ENCODE measurements at regions not wholly inside any gene's neighbourhood (a gene's known extent, or its start where the extent isn't known, plus 50 kb on each side); places are given as distances from the start of the nearest gene placed in this dataset.

DNA sequence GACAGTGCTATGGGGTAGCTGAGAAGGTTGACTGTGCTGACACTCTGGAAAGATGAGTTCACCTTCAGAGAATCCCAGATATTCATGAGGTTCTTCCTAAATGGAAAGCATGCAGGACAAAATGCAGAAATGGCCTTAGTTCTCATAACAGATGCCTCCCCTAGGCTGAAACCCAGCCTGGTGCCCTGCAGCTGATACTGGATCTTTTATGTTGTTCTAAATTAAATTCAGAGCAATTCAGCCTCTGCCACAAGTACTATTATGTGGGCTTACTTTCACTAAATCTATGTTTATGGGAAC lies 172.0 kb upstream of the SERPINE2 start:
- TF ChIP-seq EZH2 (IDR thresholded peaks at IDR 0.05; ENCODE audit: low read depth, unreplicated experiment) (no peak), POLR2AphosphoS5 (IDR thresholded peaks at IDR 0.05; ENCODE audit: low read depth) (no peak), EZH2phosphoT487 (IDR thresholded peaks at IDR 0.05; ENCODE audit: unreplicated experiment) (no peak), JUNB (IDR thresholded peaks at IDR 0.05; ENCODE audit: unreplicated experiment) (no peak), ZNF331 (CRISPR knock-in tag; IDR thresholded peaks at IDR 0.05; ENCODE audit: low read depth) (no peak), CREB1 (CRISPR knock-in tag; IDR thresholded peaks at IDR 0.05; ENCODE audit: low read depth) (no peak), NANOG (IDR thresholded peaks at IDR 0.05; ENCODE audit: borderline replicate concordance) (no peak)
- TF ChIP-seq, protein P1, sequence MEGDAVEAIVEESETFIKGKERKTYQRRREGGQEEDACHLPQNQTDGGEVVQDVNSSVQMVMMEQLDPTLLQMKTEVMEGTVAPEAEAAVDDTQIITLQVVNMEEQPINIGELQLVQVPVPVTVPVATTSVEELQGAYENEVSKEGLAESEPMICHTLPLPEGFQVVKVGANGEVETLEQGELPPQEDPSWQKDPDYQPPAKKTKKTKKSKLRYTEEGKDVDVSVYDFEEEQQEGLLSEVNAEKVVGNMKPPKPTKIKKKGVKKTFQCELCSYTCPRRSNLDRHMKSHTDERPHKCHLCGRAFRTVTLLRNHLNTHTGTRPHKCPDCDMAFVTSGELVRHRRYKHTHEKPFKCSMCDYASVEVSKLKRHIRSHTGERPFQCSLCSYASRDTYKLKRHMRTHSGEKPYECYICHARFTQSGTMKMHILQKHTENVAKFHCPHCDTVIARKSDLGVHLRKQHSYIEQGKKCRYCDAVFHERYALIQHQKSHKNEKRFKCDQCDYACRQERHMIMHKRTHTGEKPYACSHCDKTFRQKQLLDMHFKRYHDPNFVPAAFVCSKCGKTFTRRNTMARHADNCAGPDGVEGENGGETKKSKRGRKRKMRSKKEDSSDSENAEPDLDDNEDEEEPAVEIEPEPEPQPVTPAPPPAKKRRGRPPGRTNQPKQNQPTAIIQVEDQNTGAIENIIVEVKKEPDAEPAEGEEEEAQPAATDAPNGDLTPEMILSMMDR (conservative IDR thresholded peaks at IDR 0.05; ENCODE audit: low read depth in 2 of 2) = no peak
- TF ChIP-seq, protein P2, sequence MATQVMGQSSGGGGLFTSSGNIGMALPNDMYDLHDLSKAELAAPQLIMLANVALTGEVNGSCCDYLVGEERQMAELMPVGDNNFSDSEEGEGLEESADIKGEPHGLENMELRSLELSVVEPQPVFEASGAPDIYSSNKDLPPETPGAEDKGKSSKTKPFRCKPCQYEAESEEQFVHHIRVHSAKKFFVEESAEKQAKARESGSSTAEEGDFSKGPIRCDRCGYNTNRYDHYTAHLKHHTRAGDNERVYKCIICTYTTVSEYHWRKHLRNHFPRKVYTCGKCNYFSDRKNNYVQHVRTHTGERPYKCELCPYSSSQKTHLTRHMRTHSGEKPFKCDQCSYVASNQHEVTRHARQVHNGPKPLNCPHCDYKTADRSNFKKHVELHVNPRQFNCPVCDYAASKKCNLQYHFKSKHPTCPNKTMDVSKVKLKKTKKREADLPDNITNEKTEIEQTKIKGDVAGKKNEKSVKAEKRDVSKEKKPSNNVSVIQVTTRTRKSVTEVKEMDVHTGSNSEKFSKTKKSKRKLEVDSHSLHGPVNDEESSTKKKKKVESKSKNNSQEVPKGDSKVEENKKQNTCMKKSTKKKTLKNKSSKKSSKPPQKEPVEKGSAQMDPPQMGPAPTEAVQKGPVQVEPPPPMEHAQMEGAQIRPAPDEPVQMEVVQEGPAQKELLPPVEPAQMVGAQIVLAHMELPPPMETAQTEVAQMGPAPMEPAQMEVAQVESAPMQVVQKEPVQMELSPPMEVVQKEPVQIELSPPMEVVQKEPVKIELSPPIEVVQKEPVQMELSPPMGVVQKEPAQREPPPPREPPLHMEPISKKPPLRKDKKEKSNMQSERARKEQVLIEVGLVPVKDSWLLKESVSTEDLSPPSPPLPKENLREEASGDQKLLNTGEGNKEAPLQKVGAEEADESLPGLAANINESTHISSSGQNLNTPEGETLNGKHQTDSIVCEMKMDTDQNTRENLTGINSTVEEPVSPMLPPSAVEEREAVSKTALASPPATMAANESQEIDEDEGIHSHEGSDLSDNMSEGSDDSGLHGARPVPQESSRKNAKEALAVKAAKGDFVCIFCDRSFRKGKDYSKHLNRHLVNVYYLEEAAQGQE (IDR thresholded peaks at IDR 0.05; ENCODE audit: unreplicated experiment) = no peak
- TF ChIP-seq, protein P3, sequence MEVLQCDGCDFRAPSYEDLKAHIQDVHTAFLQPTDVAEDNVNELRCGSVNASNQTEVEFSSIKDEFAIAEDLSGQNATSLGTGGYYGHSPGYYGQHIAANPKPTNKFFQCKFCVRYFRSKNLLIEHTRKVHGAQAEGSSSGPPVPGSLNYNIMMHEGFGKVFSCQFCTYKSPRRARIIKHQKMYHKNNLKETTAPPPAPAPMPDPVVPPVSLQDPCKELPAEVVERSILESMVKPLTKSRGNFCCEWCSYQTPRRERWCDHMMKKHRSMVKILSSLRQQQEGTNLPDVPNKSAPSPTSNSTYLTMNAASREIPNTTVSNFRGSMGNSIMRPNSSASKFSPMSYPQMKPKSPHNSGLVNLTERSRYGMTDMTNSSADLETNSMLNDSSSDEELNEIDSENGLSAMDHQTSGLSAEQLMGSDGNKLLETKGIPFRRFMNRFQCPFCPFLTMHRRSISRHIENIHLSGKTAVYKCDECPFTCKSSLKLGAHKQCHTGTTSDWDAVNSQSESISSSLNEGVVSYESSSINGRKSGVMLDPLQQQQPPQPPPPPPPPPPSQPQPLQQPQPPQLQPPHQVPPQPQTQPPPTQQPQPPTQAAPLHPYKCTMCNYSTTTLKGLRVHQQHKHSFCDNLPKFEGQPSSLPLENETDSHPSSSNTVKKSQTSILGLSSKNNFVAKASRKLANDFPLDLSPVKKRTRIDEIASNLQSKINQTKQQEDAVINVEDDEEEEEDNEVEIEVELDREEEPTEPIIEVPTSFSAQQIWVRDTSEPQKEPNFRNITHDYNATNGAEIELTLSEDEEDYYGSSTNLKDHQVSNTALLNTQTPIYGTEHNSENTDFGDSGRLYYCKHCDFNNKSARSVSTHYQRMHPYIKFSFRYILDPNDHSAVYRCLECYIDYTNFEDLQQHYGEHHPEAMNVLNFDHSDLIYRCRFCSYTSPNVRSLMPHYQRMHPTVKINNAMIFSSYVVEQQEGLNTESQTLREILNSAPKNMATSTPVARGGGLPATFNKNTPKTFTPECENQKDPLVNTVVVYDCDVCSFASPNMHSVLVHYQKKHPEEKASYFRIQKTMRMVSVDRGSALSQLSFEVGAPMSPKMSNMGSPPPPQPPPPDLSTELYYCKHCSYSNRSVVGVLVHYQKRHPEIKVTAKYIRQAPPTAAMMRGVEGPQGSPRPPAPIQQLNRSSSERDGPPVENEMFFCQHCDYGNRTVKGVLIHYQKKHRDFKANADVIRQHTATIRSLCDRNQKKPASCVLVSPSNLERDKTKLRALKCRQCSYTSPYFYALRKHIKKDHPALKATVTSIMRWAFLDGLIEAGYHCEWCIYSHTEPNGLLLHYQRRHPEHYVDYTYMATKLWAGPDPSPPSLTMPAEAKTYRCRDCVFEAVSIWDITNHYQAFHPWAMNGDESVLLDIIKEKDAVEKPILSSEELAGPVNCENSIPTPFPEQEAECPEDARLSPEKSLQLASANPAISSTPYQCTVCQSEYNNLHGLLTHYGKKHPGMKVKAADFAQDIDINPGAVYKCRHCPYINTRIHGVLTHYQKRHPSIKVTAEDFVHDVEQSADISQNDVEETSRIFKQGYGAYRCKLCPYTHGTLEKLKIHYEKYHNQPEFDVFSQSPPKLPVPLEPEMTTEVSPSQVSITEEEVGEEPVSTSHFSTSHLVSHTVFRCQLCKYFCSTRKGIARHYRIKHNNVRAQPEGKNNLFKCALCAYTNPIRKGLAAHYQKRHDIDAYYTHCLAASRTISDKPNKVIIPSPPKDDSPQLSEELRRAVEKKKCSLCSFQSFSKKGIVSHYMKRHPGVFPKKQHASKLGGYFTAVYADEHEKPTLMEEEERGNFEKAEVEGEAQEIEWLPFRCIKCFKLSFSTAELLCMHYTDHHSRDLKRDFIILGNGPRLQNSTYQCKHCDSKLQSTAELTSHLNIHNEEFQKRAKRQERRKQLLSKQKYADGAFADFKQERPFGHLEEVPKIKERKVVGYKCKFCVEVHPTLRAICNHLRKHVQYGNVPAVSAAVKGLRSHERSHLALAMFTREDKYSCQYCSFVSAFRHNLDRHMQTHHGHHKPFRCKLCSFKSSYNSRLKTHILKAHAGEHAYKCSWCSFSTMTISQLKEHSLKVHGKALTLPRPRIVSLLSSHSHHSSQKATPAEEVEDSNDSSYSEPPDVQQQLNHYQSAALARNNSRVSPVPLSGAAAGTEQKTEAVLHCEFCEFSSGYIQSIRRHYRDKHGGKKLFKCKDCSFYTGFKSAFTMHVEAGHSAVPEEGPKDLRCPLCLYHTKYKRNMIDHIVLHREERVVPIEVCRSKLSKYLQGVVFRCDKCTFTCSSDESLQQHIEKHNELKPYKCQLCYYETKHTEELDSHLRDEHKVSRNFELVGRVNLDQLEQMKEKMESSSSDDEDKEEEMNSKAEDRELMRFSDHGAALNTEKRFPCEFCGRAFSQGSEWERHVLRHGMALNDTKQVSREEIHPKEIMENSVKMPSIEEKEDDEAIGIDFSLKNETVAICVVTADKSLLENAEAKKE (CRISPR knock-in tag; IDR thresholded peaks at IDR 0.05) = no peak
- TF ChIP-seq, protein P4, sequence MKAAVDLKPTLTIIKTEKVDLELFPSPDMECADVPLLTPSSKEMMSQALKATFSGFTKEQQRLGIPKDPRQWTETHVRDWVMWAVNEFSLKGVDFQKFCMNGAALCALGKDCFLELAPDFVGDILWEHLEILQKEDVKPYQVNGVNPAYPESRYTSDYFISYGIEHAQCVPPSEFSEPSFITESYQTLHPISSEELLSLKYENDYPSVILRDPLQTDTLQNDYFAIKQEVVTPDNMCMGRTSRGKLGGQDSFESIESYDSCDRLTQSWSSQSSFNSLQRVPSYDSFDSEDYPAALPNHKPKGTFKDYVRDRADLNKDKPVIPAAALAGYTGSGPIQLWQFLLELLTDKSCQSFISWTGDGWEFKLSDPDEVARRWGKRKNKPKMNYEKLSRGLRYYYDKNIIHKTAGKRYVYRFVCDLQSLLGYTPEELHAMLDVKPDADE (IDR thresholded peaks at IDR 0.05) = no peak
